Liver (tissue), 3 donors: ENCODE measurements at regions not wholly inside any gene's neighbourhood (a gene's known extent, or its start where the extent isn't known, plus 50 kb on each side); places are given as distances from the start of the nearest gene placed in this dataset.

Source experiments
- CTCF ChIP-seq: fragments of 150-350 bp; IDR thresholded peaks from 2 replicates; pipeline ENCODE4 v1.5.1; 2017; ENCODE audit warnings: improper control_type of control experiment, low read depth, low read length; ENCODE audit not compliant: missing input control
- EGR1 ChIP-seq, 2 donors: IDR thresholded peaks; 2 replicates each; pipeline ENCODE4 v1.6.1; 2016 to 2018; ENCODE audit warnings: antibody characterized with exemption in 2 of 2, low read depth in 2 of 2
- HNF4A ChIP-seq, 2 donors: conservative IDR thresholded peaks; 2 replicates each; pipeline ENCODE4 v1.6.1; 2016; ENCODE audit warnings: antibody characterized with exemption in 2 of 2, mild to moderate bottlenecking in 2 of 2
- JUND ChIP-seq, 2 donors: IDR thresholded peaks; 2 replicates each; pipeline ENCODE4 v1.6.1; 2016; ENCODE audit warnings: antibody characterized with exemption in 2 of 2
- MAX ChIP-seq: IDR thresholded peaks from 2 replicates; pipeline ENCODE4 v1.6.1; 2016; ENCODE audit warnings: antibody characterized with exemption
- NR2F2 ChIP-seq: IDR thresholded peaks from 2 replicates; pipeline ENCODE4 v1.6.1; 2016; ENCODE audit warnings: antibody characterized with exemption
- RAD21 ChIP-seq, 2 donors: IDR thresholded peaks; 2 replicates each; pipeline ENCODE4 v1.6.1; 2016; ENCODE audit warnings: antibody characterized with exemption in 2 of 2, mild to moderate bottlenecking in 2 of 2
- REST ChIP-seq: IDR thresholded peaks from 2 replicates; pipeline ENCODE4 v1.6.1; 2016; ENCODE audit warnings: antibody characterized with exemption, mild to moderate bottlenecking
- SP1 ChIP-seq: IDR thresholded peaks from 2 replicates; pipeline ENCODE4 v1.6.1; 2018; ENCODE audit warnings: antibody characterized with exemption, mild to moderate bottlenecking
- TAF1 ChIP-seq: conservative IDR thresholded peaks from 2 replicates; pipeline ENCODE4 v1.6.1; 2016; ENCODE audit warnings: antibody characterized with exemption, mild to moderate bottlenecking
- YY1 ChIP-seq: IDR thresholded peaks from 2 replicates; pipeline ENCODE4 v1.6.1; 2016; ENCODE audit warnings: antibody characterized with exemption, mild to moderate bottlenecking
- donor health status: healthy.
- donor health status: healthy.

GRCh38 chr18:43396266-43396665, 119.0 kb upstream of the SYT4 start:
- no peak for TF ChIP-seq HNF4A (conservative IDR thresholded peaks at IDR 0.05)
- peak; percentile 37 for TF ChIP-seq CTCF
- TF ChIP-seq YY1 = no peak
- TF ChIP-seq SP1 = no peak
- TF ChIP-seq JUND (IDR thresholded peaks at IDR 0.05) = no peak
- no peak for TF ChIP-seq TAF1
- no peak for TF ChIP-seq REST
- peak; percentile 66 to 71 for TF ChIP-seq RAD21 (IDR thresholded peaks at IDR 0.05)
- no peak for TF ChIP-seq EGR1 (IDR thresholded peaks at IDR 0.05; ENCODE audit: low read depth in 2 of 2)
- TF ChIP-seq MAX = no peak
- no peak for TF ChIP-seq NR2F2
